C4-2B (cell line): ENCODE measurements at regions not wholly inside any gene's neighbourhood (a gene's known extent, or its start where the extent isn't known, plus 50 kb on each side); places are given as distances from the start of the nearest gene placed in this dataset.
"Not testable (repeated sequence)": the region's sequence is repeated elsewhere in the genome, so short reads cannot be mapped to it uniquely, and the experiment has no call there.

Experiments used
- H3K27ac ChIP-seq: fragments of 450-650 bp; 2 replicates; pipeline ENCODE4 v1.5.1; 2017
- ZFX ChIP-seq: fragments of 450-650 bp; IDR thresholded peaks from 2 replicates; pipeline ENCODE4 v1.6.1; 2017
- TF ChIP-seq, protein P1 (sequence below): fragments of 450-650 bp; conservative IDR thresholded peaks from 2 replicates; pipeline ENCODE4 v1.5.1; 2017; ENCODE audit warnings: mild to moderate bottlenecking

DNA sequence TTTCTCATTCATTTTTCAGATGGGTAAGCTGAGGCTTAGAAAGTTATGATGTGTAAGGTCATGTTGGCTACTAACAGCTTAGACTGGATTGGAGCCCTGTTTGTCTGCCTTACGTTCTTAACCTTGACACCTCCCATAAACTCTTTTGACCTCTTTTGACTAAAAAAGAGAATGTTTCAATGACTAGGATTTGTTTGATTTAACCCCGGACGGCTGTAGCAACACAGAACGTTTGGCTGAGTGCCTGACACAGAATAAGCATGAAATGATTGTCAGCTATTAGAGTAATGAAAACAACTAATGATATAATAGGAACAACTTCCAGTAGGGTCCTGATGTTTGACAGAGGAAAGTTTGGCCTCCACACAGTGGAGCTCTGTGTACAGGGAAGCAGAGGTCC lies 83.3 kb upstream of the PDZD8 start:
- TF ChIP-seq ZFX, result no peak
- TF ChIP-seq, protein P1, sequence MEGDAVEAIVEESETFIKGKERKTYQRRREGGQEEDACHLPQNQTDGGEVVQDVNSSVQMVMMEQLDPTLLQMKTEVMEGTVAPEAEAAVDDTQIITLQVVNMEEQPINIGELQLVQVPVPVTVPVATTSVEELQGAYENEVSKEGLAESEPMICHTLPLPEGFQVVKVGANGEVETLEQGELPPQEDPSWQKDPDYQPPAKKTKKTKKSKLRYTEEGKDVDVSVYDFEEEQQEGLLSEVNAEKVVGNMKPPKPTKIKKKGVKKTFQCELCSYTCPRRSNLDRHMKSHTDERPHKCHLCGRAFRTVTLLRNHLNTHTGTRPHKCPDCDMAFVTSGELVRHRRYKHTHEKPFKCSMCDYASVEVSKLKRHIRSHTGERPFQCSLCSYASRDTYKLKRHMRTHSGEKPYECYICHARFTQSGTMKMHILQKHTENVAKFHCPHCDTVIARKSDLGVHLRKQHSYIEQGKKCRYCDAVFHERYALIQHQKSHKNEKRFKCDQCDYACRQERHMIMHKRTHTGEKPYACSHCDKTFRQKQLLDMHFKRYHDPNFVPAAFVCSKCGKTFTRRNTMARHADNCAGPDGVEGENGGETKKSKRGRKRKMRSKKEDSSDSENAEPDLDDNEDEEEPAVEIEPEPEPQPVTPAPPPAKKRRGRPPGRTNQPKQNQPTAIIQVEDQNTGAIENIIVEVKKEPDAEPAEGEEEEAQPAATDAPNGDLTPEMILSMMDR, result no peak
- no peak overlapping the region for H3K27ac ChIP-seq

DNA sequence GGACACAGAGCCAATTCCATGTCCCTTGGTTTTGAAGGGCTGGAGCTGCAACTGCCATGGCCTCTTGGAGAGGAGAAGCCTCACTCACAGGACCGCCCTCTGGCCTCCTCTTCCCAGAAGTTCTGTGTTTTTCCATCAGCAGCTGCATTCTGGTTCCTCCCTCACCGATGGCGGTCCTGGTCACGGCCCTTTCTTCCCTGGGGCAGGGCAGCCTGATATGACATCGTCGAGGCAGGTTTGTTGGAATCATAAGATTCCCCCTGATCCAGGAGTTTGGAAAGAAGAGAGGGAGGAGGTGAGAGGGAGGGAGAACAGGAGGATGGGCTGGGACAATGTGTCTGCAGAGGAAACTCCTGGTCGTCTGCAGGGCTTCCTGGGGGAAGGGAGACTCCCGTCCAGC lies 82.7 kb upstream of the PDZD8 start:
- H3K27ac ChIP-seq, result no peak overlapping the region
- TF ChIP-seq ZFX, result no peak
- TF ChIP-seq, protein P1, result no peak

- TF ChIP-seq, protein P1, result no peak
- no peak for TF ChIP-seq ZFX
- H3K27ac ChIP-seq, result no peak overlapping the region
Observed at GRCh38 chr10:117457071-117457810, 82.0 kb upstream of the PDZD8 start.

- no peak overlapping the region for H3K27ac ChIP-seq
Observed at GRCh38 chr10:117455346-117455745, 80.1 kb upstream of the PDZD8 start.

DNA sequence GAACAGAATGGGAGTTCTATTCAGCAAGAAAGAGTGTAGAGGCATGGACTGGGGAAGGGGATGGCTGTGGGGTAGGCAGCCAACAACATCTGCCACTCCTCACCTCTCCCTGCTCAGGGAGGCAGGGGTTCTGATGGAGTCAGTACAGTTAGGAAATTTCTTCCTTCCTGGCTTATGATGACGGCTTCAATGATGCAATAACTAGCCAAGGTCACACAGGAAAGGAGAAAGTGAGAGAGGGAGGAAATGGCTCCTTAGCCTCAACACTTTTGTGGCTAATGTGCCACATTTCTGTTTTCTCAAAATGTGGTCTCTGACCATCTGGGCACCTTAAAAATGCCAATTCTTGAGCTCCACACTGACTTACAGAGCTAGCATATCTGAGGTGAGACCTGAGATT lies 79.3 kb upstream of the PDZD8 start:
- no peak for TF ChIP-seq ZFX
- TF ChIP-seq, protein P1, result no peak
- H3K27ac ChIP-seq, result no peak overlapping the region

More at GRCh38 chr10:117455346-117455745, 80.1 kb upstream of the PDZD8 start:
- TF ChIP-seq, protein P1, result no peak
- no peak for TF ChIP-seq ZFX

DNA sequence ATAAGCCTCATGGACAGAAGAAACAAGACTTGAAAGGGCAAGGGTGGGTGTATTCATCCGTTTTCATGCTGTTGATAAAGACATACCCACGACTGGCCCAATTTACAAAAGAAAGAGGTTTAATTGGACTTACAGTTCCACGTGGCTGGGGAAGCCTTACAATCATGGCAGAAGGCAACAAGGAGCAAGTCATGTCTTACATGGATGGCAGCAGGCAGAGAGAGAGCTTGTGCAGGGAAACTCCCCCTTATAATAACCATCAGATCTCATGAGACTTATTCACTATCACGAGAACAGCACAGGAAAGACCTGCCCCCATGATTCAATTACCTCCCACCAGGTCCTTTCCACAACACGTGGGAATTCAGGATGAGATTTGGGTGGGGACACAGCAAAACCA lies 78.2 kb upstream of the PDZD8 start:
- H3K27ac ChIP-seq, result not testable (repeated sequence)

DNA sequence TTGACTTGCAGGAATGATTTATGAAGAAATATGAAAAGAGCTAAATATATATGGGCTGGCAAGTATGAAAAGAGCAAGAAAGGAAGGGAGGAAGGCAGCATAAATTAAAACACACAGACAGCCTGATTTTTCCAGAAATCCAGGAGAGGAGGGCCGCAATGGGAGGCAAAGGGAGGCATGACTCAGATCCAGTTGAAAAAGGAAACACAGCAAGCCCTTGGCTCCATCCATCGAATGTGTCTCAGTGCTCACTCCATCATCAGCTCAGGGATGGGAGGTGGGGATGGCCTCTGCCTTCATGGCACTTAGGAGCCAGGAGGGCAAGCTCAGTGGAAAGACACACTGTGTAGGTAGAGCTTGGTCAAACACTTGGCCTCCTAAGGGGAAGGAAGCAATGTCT lies 75.7 kb upstream of the PDZD8 start:
- no peak overlapping the region for H3K27ac ChIP-seq
- TF ChIP-seq ZFX, result no peak
- TF ChIP-seq, protein P1, result no peak

DNA sequence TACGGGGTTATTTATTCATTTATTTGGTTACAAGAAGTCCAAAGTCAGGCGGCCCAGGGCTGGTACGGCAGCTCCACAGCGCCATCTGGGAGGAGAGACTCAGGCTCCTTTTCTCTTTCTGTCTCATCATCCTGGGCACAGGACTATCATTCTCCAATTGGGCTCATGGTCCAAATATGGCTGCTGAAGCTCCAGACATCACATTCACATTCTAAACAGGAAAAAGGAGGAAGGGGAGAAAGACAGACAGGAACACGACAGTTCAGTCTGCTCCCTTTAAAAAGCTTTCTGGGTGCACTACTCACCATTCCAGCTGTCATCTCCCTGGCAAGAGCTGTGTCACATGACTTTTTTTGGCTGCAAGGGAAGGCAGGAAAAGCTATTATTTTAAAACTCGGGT lies 74.4 kb upstream of the PDZD8 start:
- H3K27ac ChIP-seq, result no peak overlapping the region
- no peak for TF ChIP-seq ZFX
- TF ChIP-seq, protein P1, result peak; percentile 31
